ENCODE measurements at regions not wholly inside any gene's neighbourhood (a gene's known extent, or its start where the extent isn't known, plus 50 kb on each side); places are given as distances from the start of the nearest gene placed in this dataset.
A peak's percentile ranks its signal among the peaks of the same experiment; 100 is the strongest.

DNA sequence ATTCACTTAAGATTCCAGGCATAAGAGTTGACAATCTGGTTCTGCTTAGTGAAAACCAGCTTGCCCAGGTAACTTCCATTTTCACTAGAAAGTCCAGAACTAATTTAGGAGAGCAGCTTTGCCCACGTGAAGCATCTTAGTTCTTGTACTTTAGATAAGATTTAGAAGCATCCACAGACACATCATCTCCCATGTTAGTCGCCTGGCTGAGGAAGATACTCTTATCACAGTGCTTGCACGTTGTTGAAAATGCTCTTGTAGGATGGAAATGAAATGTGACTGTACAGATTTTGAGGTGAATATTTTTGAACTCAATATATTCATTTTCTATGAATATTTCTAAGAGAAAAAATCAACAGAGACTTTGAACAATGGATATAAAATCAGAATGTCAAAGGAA is 159.7 kb downstream of the SOCS6 start:
- H3K4me3 ChIP-seq (ENCODE audit: control insufficient read depth, low read depth, low read length): no peak overlapping the region
- TF ChIP-seq, protein P1, sequence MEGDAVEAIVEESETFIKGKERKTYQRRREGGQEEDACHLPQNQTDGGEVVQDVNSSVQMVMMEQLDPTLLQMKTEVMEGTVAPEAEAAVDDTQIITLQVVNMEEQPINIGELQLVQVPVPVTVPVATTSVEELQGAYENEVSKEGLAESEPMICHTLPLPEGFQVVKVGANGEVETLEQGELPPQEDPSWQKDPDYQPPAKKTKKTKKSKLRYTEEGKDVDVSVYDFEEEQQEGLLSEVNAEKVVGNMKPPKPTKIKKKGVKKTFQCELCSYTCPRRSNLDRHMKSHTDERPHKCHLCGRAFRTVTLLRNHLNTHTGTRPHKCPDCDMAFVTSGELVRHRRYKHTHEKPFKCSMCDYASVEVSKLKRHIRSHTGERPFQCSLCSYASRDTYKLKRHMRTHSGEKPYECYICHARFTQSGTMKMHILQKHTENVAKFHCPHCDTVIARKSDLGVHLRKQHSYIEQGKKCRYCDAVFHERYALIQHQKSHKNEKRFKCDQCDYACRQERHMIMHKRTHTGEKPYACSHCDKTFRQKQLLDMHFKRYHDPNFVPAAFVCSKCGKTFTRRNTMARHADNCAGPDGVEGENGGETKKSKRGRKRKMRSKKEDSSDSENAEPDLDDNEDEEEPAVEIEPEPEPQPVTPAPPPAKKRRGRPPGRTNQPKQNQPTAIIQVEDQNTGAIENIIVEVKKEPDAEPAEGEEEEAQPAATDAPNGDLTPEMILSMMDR (conservative IDR thresholded peaks at IDR 0.05; ENCODE audit: control insufficient read depth, insufficient read depth, low read depth, low read length): no peak
- no peak for DNase-seq (ENCODE audit: low read depth)

GRCh38 chr18:70446063-70446462 is 157.2 kb downstream of the SOCS6 start:
- no peak for DNase-seq (ENCODE audit: low read depth)
- TF ChIP-seq, protein P1 (conservative IDR thresholded peaks at IDR 0.05; ENCODE audit: control insufficient read depth, insufficient read depth, low read depth, low read length): no peak
- H3K4me3 ChIP-seq (ENCODE audit: control insufficient read depth, low read depth, low read length): no peak overlapping the region

DNA sequence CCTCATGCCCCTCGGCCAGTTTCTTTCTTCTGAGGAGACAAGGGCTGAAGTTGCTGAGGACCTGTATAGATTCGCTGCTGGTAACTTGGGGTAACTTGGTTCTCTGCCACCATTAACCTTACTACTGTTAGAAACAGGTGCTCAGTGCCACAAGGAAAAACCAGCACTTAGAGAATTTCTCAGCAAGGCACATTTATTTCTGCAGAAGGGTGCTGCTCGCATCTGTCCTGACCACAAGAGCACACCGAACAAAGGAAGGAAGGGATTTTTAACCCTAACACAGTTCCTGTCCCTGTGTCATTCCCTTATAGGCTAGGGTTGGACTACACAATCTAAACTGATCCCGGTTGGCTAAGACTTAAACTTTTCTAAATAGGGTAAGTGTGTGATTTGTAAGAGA is 154.1 kb downstream of the SOCS6 start:
- no peak overlapping the region for H3K4me3 ChIP-seq (ENCODE audit: control insufficient read depth, low read depth, low read length)
- TF ChIP-seq, protein P1 (conservative IDR thresholded peaks at IDR 0.05; ENCODE audit: control insufficient read depth, insufficient read depth, low read depth, low read length): no peak
- DNase-seq (ENCODE audit: low read depth): no peak

DNA sequence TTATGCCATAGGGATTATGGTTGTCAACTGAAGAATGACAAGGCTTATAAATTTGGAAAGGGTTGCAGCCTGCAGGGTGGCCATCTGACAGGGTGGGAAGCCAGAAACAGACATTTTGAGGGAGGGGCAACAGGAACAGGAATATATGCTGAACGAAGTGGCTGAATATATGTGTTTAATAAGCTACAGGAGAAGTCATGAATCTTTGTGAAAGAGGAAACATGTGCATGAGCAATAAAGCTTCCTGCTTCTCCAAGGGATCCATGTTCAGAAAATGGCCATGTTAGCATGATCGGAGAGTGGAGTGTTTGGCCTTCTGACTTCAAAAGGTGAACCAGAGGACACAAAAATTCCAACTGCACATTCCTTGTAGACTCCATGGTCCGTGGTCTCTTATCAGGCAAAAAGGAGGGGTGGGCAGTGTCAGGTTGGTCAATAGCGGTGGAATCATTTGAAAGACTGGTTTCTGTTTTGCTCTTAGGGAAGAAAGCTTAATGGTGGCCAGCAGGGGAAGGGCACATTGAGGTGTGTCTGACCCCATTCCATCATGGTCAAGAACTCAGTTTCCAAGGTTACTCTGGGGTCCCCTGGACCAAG is 144.1 kb downstream of the SOCS6 start:
- TF ChIP-seq, protein P1 (conservative IDR thresholded peaks at IDR 0.05; ENCODE audit: control insufficient read depth, insufficient read depth, low read depth, low read length): no peak
- no peak overlapping the region for H3K4me3 ChIP-seq (ENCODE audit: control insufficient read depth, low read depth, low read length)
- DNase-seq (ENCODE audit: low read depth): no peak

DNA sequence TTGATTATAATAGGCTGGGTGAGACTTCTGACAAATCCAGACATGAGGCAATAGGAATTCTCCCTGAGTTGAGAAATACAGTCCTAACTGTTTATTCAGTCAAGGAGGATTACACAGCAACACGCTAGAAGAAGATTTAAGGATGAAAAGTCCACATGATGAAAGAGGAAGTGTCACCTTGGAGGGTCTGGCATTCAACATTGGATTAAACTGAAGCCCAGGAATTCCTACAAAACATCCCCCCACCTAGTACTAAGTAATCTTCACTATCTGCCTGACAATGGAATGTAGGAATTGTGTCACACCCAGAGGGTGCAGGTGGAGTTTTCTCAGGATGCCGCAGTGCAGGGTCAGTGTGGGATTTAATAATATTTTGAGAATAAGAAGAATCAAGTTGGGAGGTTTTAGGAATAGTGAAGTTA is 142.4 kb downstream of the SOCS6 start:
- TF ChIP-seq, protein P1 (conservative IDR thresholded peaks at IDR 0.05; ENCODE audit: control insufficient read depth, insufficient read depth, low read depth, low read length): no peak
- no peak overlapping the region for H3K4me3 ChIP-seq (ENCODE audit: control insufficient read depth, low read depth, low read length)
- peak; percentile 78 for DNase-seq (ENCODE audit: low read depth)

GRCh38 chr18:70430501-70431173 is 141.8 kb downstream of the SOCS6 start:
- no peak overlapping the region for H3K4me3 ChIP-seq (ENCODE audit: control insufficient read depth, low read depth, low read length)
- TF ChIP-seq, protein P1 (conservative IDR thresholded peaks at IDR 0.05; ENCODE audit: control insufficient read depth, insufficient read depth, low read depth, low read length): no peak
- DNase-seq (ENCODE audit: low read depth): no peak
